LoVo (cell line): ENCODE measurements at regions not wholly inside any gene's neighbourhood (a gene's known extent, or its start where the extent isn't known, plus 50 kb on each side); places are given as distances from the start of the nearest gene placed in this dataset.

Source experiments
- DNase-seq: peaks from one replicate; pipeline ENCODE4 v3.0.0-alpha.2; 2016; ENCODE audit warnings: low spot score

DNA sequence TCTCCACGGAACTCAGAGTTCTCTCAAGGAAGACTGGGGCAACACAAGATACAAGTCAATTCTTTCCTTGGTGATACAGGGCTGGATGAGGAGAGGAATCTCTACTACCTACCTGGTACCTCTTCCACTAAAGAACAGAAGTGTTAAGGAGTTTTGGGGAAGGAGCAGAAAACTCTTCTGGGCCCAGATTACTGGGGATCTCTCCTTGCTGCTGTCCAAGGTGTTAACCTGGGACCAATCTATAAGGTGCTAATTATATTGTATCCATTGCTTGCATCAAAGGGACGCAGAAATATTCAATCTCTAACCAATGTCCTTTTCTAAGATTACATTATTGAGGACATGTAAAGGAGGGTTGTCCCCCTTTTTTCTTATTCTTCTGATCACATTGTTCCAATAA, 1102.5 kb downstream of the AMY1C start:
- DNase-seq = no peak

DNA sequence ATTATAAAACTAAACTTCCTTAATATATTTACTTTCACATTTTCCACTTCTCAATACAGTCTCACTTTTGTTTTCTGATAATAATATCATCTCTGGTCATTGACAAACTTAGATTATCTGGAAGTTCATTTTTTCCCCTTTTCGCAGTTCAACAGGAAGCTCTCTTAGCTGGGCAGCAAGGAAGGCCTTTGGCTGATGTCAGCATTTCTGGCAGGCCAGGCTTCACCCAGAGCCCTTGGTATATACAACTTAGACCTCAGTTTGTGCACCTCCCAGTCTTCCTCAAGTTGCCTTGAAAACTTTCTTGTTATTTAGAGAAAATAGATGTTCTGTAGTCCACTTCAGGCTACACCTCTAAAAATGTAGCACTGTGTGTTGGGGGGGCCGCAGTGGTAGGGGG, 1103.6 kb downstream of the AMY1C start:
- DNase-seq = no peak

DNA sequence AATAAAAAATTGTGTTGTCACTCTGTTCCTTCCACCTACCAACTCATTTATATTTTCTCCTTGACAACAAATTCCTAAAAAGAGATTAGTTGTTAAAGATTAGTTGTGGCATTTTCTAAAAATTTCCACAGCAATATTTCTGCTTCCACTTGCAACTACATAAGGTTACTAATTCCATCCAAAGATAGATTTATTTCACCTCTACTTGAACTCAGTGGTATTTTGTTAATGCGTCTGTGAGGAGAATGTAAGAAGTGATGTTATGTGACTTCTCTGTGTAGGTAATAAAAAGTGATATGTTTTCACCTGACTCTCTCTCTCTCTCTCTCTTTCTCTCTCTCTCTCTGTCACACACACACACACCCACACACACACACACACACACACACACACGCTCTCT, 1104.8 kb downstream of the AMY1C start:
- no peak for DNase-seq

DNA sequence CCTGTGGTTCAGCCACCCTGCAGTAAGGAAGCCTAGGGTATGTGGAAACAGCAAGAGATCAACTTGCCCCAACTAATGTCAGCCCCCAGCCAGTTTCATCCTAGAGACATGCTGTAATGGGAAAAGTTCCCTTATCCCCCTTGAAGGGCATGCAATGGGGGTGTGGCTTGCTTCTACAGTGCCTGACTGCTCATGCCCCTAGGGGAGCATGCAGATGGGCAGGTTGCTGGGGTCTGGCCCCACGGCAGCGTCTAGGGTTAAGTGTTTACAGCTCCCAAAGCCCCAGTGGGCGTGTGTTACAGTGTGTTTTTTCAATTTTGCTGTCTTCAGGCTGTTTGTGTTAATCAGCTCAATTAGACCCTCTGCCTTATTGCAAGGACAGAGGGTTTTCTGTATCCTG, 1105.9 kb downstream of the AMY1C start:
- DNase-seq = no peak

DNA sequence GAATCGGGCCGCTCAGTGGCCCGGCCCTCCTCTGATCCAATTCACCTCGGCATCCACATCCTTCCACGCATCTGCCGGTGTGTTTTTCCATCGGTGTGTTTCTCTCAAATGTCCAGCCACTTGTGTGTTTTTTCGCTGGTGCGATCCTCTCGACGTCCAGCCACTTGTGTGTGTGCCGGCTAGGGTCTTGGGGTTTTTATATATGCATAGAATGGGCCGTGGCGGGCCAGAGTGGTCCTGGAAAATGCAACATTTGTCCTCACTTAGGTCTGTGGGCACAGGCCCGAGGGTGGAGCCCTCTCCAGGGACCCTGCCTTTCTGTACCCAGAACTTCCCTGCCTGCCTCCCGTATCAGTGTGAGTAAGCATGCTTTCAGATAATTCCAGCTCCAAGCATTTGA, 1106.4 kb downstream of the AMY1C start:
- DNase-seq = no peak

DNA sequence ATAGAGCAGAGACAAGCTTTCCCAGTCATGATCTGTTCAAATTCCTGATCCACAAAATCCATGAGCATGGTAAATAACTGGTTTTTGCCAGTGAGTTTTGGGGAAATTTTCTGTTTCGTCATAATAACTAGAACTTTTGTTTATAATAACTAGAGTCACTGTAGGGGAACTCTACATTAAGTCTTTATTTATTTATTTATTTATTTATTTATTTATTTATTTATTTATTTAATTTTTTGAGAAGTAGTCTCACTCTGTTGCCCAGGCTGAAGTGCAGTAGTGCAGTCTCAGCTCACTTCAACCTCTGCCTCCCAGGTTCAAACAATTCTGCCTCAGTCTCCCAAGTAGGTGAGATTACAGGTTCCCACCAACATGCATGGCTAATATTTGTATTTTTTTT, 1106.8 kb downstream of the AMY1C start:
- DNase-seq = no peak

DNA sequence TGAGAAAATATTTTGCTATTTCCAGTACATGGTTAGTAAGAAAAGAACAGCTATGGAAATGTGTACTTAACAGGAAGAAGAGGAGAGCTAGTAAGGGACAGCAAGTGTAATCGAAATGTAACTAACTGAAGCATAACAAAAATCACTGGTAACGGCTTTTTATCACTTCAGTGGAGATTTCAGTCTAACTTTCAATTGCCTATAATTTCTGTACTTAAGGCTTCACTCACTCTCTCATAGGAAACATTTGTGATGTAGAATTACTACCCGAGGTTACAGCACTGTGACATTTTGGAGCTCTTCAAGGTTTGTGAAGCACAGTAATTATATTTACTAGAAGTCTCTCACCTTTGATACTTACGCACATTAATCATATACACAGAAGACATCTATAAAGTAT, 1119.1 kb downstream of the AMY1C start:
- no peak for DNase-seq

DNA sequence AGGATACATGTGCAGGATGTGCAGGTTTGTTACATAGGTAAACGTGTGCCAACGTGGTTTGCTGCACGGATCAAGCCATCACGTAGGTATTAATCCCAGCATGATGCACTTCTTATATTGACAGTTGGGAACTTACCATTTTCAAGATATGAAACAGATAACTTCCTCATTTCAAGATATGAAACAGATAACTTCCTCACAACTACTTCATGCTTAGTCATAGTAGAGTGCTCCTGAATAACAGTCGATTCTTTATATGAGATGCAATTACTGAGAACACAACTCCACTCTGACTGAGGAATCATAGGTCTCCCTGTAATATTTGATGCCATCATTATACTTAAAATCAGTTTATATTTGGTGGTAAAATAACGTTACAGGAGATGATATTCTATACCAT, 1124.3 kb downstream of the AMY1C start:
- DNase-seq = no peak

DNA sequence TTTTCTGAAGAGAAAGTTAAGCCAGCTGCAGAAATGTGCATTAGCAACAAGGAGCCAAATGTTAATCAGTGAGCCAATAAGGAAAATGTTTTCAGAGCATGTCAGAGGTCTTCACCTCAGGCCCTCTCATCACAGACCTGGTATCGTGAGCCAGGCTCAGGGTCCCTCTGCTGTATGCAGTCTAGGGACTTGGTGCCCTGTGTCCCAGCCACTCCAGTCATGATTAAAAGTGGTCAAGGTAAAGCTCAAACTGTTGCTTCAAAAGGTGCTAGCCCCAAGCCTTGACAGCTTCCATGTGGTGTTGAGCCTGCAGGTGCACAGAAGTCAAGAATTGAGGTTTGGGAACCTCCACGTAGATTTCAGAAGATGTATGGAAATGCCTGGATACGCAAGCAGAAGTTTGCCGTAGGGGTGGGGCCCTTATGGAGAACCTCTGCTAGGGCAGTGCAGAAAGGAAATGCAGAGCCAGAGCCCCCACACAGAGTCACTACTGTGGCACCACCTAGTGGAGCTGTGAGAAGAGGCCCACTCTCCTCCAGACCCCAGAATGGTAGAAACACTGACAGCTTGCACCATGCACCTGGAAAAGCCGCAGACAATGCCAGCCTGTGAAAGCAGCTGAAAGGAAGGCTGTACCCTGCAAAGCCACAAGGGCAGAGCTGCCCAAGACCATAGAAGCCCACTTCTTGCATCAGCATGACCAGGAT, 1128.7 kb downstream of the AMY1C start:
- DNase-seq = no peak

DNA sequence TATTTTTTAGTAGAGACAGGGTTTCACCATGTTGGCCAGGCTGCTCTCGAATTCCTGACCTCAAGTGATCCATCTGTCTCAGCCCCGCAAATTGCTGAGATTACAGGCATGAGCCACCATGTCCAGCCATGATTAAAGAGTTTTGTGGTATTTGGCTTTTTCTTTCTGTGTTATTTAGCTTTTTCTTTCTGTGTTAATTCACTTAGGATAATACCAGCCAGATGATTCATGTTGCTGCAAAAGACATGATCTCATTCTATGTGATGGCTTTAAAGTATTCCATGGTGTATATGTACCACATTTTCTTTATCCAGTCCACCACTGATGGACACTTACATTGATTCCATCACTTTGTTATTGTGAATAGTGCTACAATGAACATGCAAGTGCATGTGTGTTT, 1135.2 kb downstream of the AMY1C start:
- no peak for DNase-seq

DNA sequence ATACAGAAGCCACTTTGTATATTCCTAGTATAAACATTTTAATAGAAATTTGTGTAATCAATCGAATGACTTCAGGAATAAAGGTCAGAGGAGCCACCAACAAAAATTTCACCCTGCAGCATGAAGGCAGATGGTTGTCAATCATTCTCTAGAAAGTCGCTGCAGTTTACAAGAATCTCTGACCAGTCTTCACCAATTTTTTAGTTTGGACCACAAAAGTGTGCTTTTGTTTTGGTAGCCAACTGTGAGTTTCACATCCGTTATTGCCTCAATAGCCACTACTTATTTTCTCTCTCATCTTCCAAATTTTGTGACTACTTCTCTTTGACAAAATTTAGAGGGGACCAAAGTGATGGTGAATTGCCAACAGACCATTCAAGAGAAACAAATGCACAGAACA, 1155.6 kb downstream of the AMY1C start:
- DNase-seq = no peak

DNA sequence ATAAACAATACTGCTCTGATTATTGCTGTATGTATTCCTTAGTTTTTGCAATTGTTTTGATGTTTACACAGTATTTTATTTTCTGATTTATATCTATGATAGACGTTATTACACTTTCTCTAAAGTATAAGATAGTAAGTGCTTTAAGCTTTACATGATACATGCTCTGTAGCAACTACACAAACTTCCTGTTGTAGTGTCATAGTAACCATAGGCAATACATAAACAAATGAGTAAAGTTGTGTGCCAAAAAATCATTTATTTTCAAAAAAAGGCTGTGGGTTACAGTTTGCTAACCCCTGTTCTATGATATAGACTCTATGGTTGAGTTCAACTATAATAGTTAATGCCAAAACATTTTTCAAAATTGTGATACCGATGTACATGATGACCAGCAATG, 1156.4 kb downstream of the AMY1C start:
- DNase-seq = no peak

DNA sequence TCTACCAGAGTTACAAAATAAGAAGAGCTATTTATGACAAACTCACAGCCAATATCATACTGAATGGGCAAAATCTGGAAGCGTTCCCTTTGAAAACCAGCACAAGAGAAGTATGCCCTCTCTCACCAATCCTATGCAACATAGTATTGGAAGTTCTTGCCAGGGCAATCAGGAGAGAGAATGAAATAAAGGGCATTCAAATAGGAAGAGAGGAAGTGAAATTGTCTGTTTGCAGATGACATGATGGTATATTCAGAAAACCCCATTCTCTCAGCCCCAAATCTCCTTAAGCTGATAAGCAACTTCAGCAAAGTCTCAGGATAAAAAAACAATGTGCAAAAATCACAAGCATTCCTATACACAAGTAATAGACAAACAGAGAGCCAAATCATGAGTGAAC, 1169.5 kb downstream of the AMY1C start:
- no peak for DNase-seq

DNA sequence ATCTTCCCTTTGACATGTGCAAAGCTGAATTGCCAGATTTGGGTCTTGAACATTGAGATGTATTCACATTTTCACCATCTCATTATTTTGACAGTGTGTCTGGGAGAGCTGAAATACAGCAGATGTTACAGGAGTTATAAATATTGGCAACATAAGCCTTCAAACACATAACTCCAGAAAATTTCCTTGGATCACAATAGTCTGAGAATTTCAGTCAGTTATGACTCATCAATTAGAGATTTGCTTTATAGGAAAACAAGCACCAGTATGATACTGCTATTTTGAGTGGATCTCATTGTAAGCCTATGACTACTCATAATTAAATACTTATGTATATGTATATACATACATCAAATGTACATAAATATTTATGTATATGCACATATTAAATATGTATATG, 1171.8 kb downstream of the AMY1C start:
- no peak for DNase-seq

DNA sequence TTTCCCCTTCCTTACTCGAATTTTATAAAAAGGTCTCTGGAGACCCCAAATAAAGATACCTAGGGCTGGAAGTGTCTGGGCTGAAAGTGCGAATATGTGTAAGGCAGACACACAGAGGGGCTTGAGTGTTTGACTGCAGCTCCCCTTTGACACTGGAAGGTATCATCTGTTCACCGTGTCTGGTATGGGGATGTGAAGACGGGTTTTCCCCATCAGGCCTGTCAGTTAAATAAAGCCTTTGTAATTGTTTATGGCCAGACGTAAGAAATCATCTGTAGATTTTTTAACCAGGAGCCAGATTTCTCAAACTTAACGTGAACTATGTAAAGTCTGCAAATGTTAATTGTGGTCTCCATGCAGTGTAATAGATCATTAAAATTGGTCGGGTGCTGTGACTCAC, 1173.4 kb downstream of the AMY1C start:
- DNase-seq = no peak

DNA sequence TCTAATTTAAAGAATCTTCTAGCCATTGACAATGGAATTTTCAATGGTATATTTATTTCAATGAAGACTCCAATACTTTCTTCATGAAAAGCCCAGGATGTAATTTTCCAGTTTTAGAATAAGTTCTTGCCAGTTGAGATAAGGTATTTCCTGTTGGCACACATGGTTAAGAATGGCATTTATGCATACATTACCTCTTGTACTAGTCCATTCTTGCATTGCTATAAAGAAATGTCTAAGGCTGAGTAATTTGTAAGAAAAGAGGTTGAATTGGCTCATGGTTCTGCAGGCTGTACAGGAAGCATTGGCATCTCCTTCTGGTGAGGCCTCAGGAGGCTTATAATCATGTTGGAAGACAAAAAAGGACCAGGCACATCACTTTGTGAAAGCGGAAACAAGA, 1179.6 kb downstream of the AMY1C start:
- no peak for DNase-seq

DNA sequence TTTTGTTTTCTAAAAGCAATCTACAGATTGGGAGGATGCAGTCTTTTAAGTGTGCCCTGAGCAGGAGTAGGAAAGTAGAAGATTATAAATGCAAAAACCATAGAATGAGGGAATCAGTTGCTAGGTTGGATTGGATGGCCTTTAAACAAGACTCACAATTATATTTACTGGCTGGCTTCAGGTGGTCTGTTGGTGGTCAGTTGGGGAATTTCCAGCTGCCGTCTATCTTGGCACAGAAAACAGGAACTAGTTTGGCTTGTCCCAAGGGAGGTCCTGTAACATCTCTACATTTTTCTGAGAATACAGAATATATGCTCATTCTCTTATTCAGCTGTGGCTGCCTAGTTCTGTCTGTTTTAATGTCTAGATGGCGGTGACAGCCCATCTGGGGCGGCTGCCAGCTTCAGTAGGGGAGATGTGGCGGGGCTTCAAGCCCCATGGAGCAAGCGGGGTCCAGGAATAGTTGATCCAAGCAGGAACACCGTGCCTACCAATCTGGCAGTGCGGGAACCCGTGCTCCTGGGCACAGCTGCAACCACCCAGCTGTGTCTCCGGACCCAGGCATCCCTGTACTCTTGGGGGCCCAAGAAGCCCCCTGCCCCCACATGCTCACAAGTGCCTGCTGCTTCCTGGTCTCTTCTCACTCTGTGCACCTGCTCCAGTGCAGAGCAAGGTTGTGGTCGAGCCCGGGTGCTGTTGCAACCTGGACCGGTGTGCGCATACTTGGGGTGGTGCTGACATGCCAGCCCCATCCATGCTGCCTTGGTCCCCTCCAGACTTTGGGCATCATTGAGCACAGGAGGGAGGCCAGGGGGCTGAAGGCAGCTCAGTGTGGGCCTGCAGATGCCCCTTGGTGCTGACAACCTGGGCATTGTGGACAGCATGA, 1182.6 kb downstream of the AMY1C start:
- no peak for DNase-seq

DNA sequence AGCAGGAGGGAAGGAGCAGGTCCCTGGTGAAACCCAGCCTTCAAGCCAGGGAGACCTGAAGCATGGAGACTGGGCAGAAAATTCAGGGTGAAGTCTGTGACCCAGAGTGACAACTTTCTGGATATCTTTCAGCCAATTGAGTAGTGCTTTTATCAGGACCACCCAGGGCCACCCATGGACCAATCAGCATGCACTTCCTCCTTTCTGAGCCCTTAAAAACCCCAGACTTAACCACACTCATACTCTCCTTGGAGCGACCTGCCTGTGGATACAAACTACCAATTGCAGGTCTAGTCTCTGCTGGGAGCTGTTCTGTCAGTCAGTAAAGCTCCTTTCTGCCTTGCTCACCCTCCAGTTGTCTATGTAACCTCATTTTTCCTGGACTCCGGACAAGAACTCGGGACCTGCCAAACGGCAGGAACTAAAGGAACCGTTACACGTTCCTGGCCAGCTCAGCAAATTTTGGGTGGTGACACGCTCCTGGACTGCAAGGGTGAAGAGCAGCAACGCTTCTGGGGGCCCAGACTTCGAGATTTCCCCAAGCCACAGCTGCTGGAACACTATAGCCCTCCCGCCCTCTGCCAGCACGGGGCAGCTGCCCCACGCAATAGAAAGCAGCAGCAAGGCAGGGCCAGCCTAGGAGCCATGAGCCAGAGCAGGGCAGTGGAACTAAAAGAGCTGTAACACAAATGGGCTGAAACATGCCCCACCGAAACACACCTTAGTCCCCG, 1183.4 kb downstream of the AMY1C start:
- DNase-seq = no peak

DNA sequence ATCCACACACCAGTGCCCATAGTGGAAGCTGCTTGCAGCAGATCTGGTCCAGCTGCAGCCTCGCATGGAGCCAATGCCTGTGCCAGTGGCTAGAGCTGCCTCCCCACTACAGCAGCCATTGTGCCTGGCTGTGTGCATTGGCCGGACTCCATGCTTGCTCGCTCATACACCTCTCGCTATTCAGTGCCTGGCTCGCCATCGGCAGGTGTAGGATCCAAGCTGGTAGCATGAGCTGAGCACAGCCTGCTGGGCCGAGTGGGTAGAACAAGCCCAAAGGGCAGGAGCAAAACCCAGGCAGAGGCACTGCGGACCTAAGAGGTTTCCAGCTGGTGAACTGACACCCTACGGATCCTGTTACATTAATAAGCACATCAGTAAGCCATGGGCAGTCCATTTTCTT, 1184.1 kb downstream of the AMY1C start:
- DNase-seq = no peak

DNA sequence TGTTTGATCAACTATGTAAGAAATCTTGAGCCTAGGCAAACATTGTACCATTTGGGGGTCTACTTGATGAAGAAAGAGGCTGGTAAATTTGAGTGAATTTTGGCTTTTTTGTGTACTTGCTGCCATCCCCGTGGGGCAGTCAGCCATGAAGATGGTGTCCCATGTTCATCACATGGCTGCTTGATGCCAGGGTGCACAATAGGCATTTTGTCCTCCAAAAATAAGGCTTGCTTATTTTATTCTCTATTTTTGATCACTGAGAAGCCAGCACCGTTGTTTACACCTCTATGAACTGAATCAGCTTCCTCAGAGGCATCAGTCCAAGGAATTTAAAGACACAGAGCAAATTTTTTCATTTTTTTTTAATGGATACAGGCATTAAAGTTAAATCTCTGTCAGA, 1195.7 kb downstream of the AMY1C start:
- no peak for DNase-seq

DNA sequence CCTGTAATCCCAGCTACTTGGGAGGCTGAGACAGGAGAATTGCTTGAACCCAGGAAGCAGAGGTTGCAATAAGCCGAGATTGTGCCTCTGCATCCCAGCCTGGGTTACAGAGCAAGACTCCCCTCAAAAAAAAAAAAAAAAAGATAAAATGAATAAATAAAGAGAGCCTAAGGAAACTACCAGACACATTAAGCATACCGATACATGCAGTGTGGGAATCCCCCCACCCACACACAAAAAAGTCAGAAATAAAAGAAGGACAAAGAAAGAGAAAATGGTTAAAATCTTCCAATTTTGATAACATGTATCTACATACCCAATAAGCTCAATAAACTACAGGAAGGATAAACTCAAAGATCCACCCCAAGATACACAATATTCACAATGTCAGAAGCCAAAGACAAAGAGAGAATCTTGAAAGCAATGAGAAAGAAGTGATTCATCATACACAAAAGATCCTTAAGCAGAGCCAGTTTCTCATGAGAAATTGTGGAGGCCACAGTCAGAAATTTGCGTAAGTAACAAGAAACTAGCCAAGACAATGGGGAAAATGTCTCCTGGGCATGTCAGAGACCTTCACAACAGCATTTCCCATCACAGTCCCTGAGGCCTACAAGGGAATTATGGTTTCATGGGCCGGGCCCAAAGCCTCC, 1197.0 kb downstream of the AMY1C start:
- DNase-seq = no peak

DNA sequence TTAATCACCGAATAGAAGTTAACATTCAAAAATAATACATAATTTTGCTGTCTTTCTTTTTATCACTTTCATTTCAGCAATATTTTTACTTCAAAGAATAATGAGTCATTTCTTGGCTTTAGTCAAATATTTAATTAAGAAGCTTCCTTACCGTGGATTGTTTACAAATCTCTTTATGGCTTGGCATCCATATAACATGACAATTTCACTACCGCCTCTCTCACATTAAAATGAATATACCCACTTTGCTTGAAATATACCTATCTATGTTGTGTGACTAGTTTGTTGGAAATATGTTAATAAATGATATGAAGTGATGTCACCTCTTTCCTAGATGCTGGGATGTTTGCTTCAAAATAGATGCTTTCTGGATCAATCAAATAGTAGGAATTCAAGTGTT, 1203.9 kb downstream of the AMY1C start:
- no peak for DNase-seq

DNA sequence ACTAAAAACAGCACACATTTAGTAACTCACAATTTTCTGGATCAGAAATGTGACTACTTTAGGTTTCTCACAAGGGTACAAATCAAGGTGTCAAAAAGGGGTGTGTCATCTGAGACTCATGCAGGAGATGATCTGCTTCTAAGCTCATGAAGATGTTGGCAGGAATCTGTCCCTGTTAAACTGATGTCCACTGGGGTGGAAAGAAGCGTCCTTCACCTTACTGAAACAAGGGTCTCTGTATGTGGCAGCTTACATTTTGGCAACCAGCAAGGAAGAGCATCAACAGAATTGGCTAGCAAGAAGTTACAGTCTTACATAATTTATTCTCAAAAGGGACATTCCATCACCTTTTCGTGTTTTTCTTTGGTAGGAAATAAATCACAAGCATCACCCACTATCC, 1223.8 kb downstream of the AMY1C start:
- no peak for DNase-seq
